HL-60 (cell line): ENCODE measurements at regions not wholly inside any gene's neighbourhood (a gene's known extent, or its start where the extent isn't known, plus 50 kb on each side); places are given as distances from the start of the nearest gene placed in this dataset.

Experiments
- POLR2AphosphoS5 ChIP-seq: IDR thresholded peaks from 2 replicates; pipeline ENCODE4 v1.6.1; 2012; ENCODE audit warnings: low read depth
- TF ChIP-seq, protein P1 (sequence below): IDR thresholded peaks from one replicate; pipeline ENCODE4 v1.5.1; 2011; ENCODE audit warnings: low read length, control low read depth, inconsistent platforms; ENCODE audit not compliant: insufficient read depth

GRCh38 chr15:38667890-38668850, 103.6 kb upstream of the RASGRP1 start:
- TF ChIP-seq, protein P1, sequence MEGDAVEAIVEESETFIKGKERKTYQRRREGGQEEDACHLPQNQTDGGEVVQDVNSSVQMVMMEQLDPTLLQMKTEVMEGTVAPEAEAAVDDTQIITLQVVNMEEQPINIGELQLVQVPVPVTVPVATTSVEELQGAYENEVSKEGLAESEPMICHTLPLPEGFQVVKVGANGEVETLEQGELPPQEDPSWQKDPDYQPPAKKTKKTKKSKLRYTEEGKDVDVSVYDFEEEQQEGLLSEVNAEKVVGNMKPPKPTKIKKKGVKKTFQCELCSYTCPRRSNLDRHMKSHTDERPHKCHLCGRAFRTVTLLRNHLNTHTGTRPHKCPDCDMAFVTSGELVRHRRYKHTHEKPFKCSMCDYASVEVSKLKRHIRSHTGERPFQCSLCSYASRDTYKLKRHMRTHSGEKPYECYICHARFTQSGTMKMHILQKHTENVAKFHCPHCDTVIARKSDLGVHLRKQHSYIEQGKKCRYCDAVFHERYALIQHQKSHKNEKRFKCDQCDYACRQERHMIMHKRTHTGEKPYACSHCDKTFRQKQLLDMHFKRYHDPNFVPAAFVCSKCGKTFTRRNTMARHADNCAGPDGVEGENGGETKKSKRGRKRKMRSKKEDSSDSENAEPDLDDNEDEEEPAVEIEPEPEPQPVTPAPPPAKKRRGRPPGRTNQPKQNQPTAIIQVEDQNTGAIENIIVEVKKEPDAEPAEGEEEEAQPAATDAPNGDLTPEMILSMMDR, result no peak
- TF ChIP-seq POLR2AphosphoS5, result no peak
